Loucy (cell line): ENCODE measurements at regions not wholly inside any gene's neighbourhood (a gene's known extent, or its start where the extent isn't known, plus 50 kb on each side); places are given as distances from the start of the nearest gene placed in this dataset.

Experiments
- CTCF ChIP-seq: fragments of 200-600 bp; sonication (generic); conservative IDR thresholded peaks from 2 replicates; pipeline ENCODE4 v1.5.1; 2014; ENCODE audit warnings: mild to moderate bottlenecking, antibody characterized with exemption, low read length
- EZH2phosphoT487 ChIP-seq: fragments of 200-600 bp; IDR thresholded peaks from 2 replicates; pipeline ENCODE4 v1.6.1; 2018; ENCODE audit warnings: antibody characterized with exemption, mild to moderate bottlenecking, moderate library complexity, borderline replicate concordance

- TF ChIP-seq CTCF = no peak
- no peak for TF ChIP-seq EZH2phosphoT487
Measured at GRCh38 chr5:104431002-104431620, 868.5 kb upstream of the NUDT12 start.
